CD4-positive, alpha-beta T cell treated with Interleukin-6 at 100 ng/mL for 8 hours (primary cell): ENCODE measurements at regions not wholly inside any gene's neighbourhood (a gene's known extent, or its start where the extent isn't known, plus 50 kb on each side); places are given as distances from the start of the nearest gene placed in this dataset.

Experiments
- DNase-seq: peaks from one replicate; pipeline ENCODE4 v3.0.0-alpha.2; 2020; ENCODE audit warnings: mixed read lengths, low spot score

GRCh38 chr3:105030211-105030610 is 336.5 kb upstream of the ALCAM start:
- no peak for DNase-seq

GRCh38 chr3:105032541-105032940 is 334.2 kb upstream of the ALCAM start:
- no peak for DNase-seq

- no peak for DNase-seq
These were observed 333.6 kb upstream of the ALCAM start for GRCh38 chr3:105033081-105033480.

GRCh38 chr3:105039004-105039403 is 327.7 kb upstream of the ALCAM start:
- no peak for DNase-seq

GRCh38 chr3:105040026-105040622 is 326.6 kb upstream of the ALCAM start:
- DNase-seq: no peak

- DNase-seq: no peak
These were observed 324.1 kb upstream of the ALCAM start for GRCh38 chr3:105042586-105042985.

GRCh38 chr3:105051111-105051510 is 315.6 kb upstream of the ALCAM start:
- DNase-seq: no peak

- no peak for DNase-seq
These were observed 314.7 kb upstream of the ALCAM start for GRCh38 chr3:105051972-105052371.

- DNase-seq: no peak
These were observed 303.9 kb upstream of the ALCAM start for GRCh38 chr3:105062853-105063252.

- no peak for DNase-seq
These were observed 300.5 kb upstream of the ALCAM start for GRCh38 chr3:105065895-105066839.

- DNase-seq: no peak
These were observed 299.3 kb upstream of the ALCAM start for GRCh38 chr3:105067361-105067760.

- DNase-seq: no peak
These were observed 289.5 kb upstream of the ALCAM start for GRCh38 chr3:105077060-105077822.

- DNase-seq: no peak
These were observed 282.8 kb upstream of the ALCAM start for GRCh38 chr3:105083945-105084344.

- no peak for DNase-seq
These were observed 281.2 kb upstream of the ALCAM start for GRCh38 chr3:105085506-105085905.

GRCh38 chr3:105093371-105094252 is 273.1 kb upstream of the ALCAM start:
- DNase-seq: no peak

- DNase-seq: no peak
These were observed 272.1 kb upstream of the ALCAM start for GRCh38 chr3:105094588-105094987.

- no peak for DNase-seq
These were observed 270.6 kb upstream of the ALCAM start for GRCh38 chr3:105096071-105096470.

- no peak for DNase-seq
These were observed 265.1 kb upstream of the ALCAM start for GRCh38 chr3:105101603-105102002.

GRCh38 chr3:105103139-105103538 is 263.6 kb upstream of the ALCAM start:
- DNase-seq: no peak

GRCh38 chr3:105108823-105109222 is 257.9 kb upstream of the ALCAM start:
- no peak for DNase-seq

GRCh38 chr3:105118905-105119304 is 247.8 kb upstream of the ALCAM start:
- no peak for DNase-seq
